IMR-90 (cell line): ENCODE measurements at regions not wholly inside any gene's neighbourhood (a gene's known extent, or its start where the extent isn't known, plus 50 kb on each side); places are given as distances from the start of the nearest gene placed in this dataset.
A peak's percentile ranks its signal among the peaks of the same experiment; 100 is the strongest.

Source experiments
- ATAC-seq: fragments of 200-7000 bp; cut with Tn5 transposase; 2 replicates; pipeline ENCODE4 v1.9.1; 2020; ENCODE audit warnings: low read depth, mild to moderate bottlenecking, moderate library complexity
- BruUV-seq: library from RNA; stranded (reverse); fragments of 400-500 nt; replicated peaks from 2 replicates; lab custom pipeline; 2021; lab: Mats Ljungman, UMichigan
- CTCF ChIA-PET: fragments of 300-600 bp; formaldehyde crosslinking; extraction: SDS; loops from one replicate; lab custom pipeline; 2021; ENCODE audit warnings: antibody characterized with exemption; lab: Yijun Ruan, JAX
- POLR2A ChIA-PET: fragments of 300-600 bp; sonication (Branson Sonifier 250); formaldehyde crosslinking; loops from one replicate; lab custom pipeline; 2022; ENCODE audit warnings: antibody characterized with exemption; ENCODE audit not compliant: unreplicated experiment; lab: Charles Lee
- DNase-seq: peaks from one replicate; pipeline ENCODE4 v3.0.0; 2013
- H2AFZ ChIP-seq: replicated peaks from 2 replicates; pipeline ENCODE3; 2013; ENCODE audit warnings: low read length, mild to moderate bottlenecking; ENCODE audit not compliant: poor library complexity
- H2AK5ac ChIP-seq: 2 replicates; pipeline ENCODE4 v1.6.1; 2013; ENCODE audit warnings: low read depth, low read length, inconsistent platforms
- H2AK9ac ChIP-seq: replicated peaks from 2 replicates; pipeline ENCODE3; 2013; ENCODE audit warnings: mild to moderate bottlenecking, low read depth, low read length, moderate library complexity; ENCODE audit not compliant: poor library complexity
- H2BK120ac ChIP-seq: 2 replicates; pipeline ENCODE4 v1.6.1; 2013; ENCODE audit warnings: low read depth, low read length, inconsistent platforms
- H2BK15ac ChIP-seq: 3 replicates; pipeline ENCODE4 v1.6.1; 2013; ENCODE audit warnings: low read depth, low read length, inconsistent platforms
- H2BK20ac ChIP-seq: 2 replicates; pipeline ENCODE4 v1.6.1; 2013; ENCODE audit warnings: low read depth, mild to moderate bottlenecking, inconsistent platforms, low read length, moderate library complexity
- H2BK5ac ChIP-seq: 2 replicates; pipeline ENCODE4 v1.6.1; 2013; ENCODE audit warnings: mild to moderate bottlenecking, low read depth, low read length, inconsistent platforms; ENCODE audit not compliant: poor library complexity, severe bottlenecking
- H3K14ac ChIP-seq: replicated peaks from 2 replicates; pipeline ENCODE4 v1.6.1; 2013; ENCODE audit warnings: low read depth, low read length, inconsistent platforms
- H3K18ac ChIP-seq: 2 replicates; pipeline ENCODE4 v1.6.1; 2013; ENCODE audit warnings: low read depth, low read length, control low read depth
- H3K23ac ChIP-seq: 2 replicates; pipeline ENCODE4 v1.6.1; 2013; ENCODE audit warnings: low read depth, low read length, inconsistent platforms
- H3K27ac ChIP-seq: 2 replicates; pipeline ENCODE4 v1.5.1; 2013; ENCODE audit warnings: mild to moderate bottlenecking, control low read depth, low read length; ENCODE audit not compliant: insufficient read depth
- H3K27me3 ChIP-seq: 2 replicates; pipeline ENCODE4 v1.6.1; 2013; ENCODE audit warnings: low read length; ENCODE audit not compliant: control insufficient read depth, insufficient read depth
- H3K36me3 ChIP-seq: 2 replicates; pipeline ENCODE4 v1.6.1; 2013; ENCODE audit warnings: low read length, mixed read lengths; ENCODE audit not compliant: control insufficient read depth, insufficient read depth
- H3K4ac ChIP-seq: 2 replicates; pipeline ENCODE4 v1.6.1; 2013; ENCODE audit warnings: low read depth, low read length, inconsistent platforms
- H3K4me1 ChIP-seq: 2 replicates; pipeline ENCODE4 v1.6.1; 2013; ENCODE audit warnings: low read length, mixed read lengths; ENCODE audit not compliant: control insufficient read depth, insufficient read depth
- H3K4me2 ChIP-seq: 2 replicates; pipeline ENCODE4 v1.6.1; 2013; ENCODE audit warnings: low read depth, mild to moderate bottlenecking, control low read depth, low read length, moderate library complexity
- H3K4me3 ChIP-seq: 2 replicates; pipeline ENCODE4 v1.5.1; 2013; ENCODE audit warnings: low read depth, mild to moderate bottlenecking, control low read depth, low read length, moderate library complexity; ENCODE audit not compliant: insufficient read depth
- H3K56ac ChIP-seq: 2 replicates; pipeline ENCODE4 v1.6.1; 2013; ENCODE audit warnings: low read length, inconsistent platforms; ENCODE audit not compliant: insufficient read depth; ENCODE audit errors: extremely low read depth
- H3K79me1 ChIP-seq, 2 experiments: 2 replicates each; pipeline ENCODE4 v1.6.1; 2013; ENCODE audit warnings: low read length in 2 of 2, inconsistent platforms in 1 of 2, low read depth in 1 of 2
- H3K9ac ChIP-seq: 2 replicates; pipeline ENCODE4 v1.6.1; 2013; ENCODE audit warnings: low read depth, low read length, control low read depth
- H3K9me1 ChIP-seq: 2 replicates; pipeline ENCODE4 v1.6.1; 2013; ENCODE audit warnings: low read length, inconsistent platforms; ENCODE audit not compliant: insufficient read depth
- H3K9me3 ChIP-seq: 2 replicates; pipeline ENCODE4 v1.6.1; 2013; ENCODE audit warnings: low read length; ENCODE audit not compliant: control insufficient read depth, insufficient read depth
- H4K20me1 ChIP-seq: 2 replicates; pipeline ENCODE4 v1.6.1; 2013; ENCODE audit warnings: low read length, inconsistent platforms; ENCODE audit not compliant: insufficient read depth
- H4K5ac ChIP-seq: 2 replicates; pipeline ENCODE4 v1.6.1; 2013; ENCODE audit warnings: mild to moderate bottlenecking, low read depth, low read length, control low read depth
- H4K8ac ChIP-seq, 2 experiments: 2 replicates each; pipeline ENCODE4 v1.6.1; 2013; ENCODE audit warnings: low read depth in 2 of 2, low read length in 2 of 2, control low read depth in 1 of 2, inconsistent platforms in 1 of 2
- H4K91ac ChIP-seq: 2 replicates; pipeline ENCODE4 v1.6.1; 2013; ENCODE audit warnings: low read depth, low read length, inconsistent platforms; ENCODE audit not compliant: insufficient read depth
- CHD1 ChIP-seq: IDR thresholded peaks from 2 replicates; pipeline ENCODE4 v1.6.1; 2012; ENCODE audit warnings: low read depth, low read length, improper control_type of control experiment
- CTCF ChIP-seq: conservative IDR thresholded peaks from 2 replicates; pipeline ENCODE4 v1.5.1; 2012; ENCODE audit warnings: mild to moderate bottlenecking, low read depth, low read length, improper control_type of control experiment
- FOS ChIP-seq: fragments of 150-350 bp; IDR thresholded peaks from 2 replicates; pipeline ENCODE4 v1.6.1; 2016; ENCODE audit warnings: low read depth, low read length
- MXI1 ChIP-seq: IDR thresholded peaks from 2 replicates; pipeline ENCODE4 v1.6.1; 2012; ENCODE audit warnings: low read depth, mild to moderate bottlenecking, low read length, moderate library complexity, borderline replicate concordance
- NFE2L2 ChIP-seq: fragments of 150-350 bp; IDR thresholded peaks from 2 replicates; pipeline ENCODE4 v1.6.1; 2016; ENCODE audit warnings: low read depth, mild to moderate bottlenecking, low read length
- POLR2A ChIP-seq: IDR thresholded peaks from 2 replicates; pipeline ENCODE4 v1.6.1; 2012; ENCODE audit warnings: mild to moderate bottlenecking, low read depth, low read length
- RAD21 ChIP-seq: IDR thresholded peaks from 2 replicates; pipeline ENCODE4 v1.6.1; 2012; ENCODE audit warnings: low read length, improper control_type of control experiment
- RCOR1 ChIP-seq: IDR thresholded peaks from 2 replicates; pipeline ENCODE4 v1.6.1; 2012; ENCODE audit warnings: mild to moderate bottlenecking, low read length, improper control_type of control experiment; ENCODE audit not compliant: insufficient replicate concordance
- SMC3 ChIP-seq: fragments of 150-350 bp; IDR thresholded peaks from 2 replicates; pipeline ENCODE4 v1.6.1; 2016; ENCODE audit warnings: low read depth, mild to moderate bottlenecking, antibody characterized with exemption, low read length, moderate library complexity
- USF2 ChIP-seq: fragments of 150-350 bp; IDR thresholded peaks from 2 replicates; pipeline ENCODE4 v1.6.1; 2017; ENCODE audit warnings: mild to moderate bottlenecking, antibody characterized with exemption, low read length, low read depth
- WGBS, 2 experiments: methylation state at CpG; one replicate each; pipeline versions ENCODE4 v1.1.5 to v1.1.7; 2013; ENCODE audit warnings: missing lambda C conversion rate in 2 of 2; ENCODE audit not compliant: insufficient read length in 1 of 2; ENCODE audit errors: extremely low coverage in 2 of 2; 5-methylcytosine and 5-hydroxymethylcytosine counted together
- dilution Hi-C: fragments of 300-500 bp; cut with HindIII; formaldehyde crosslinking; loops from one replicate; pipeline ENCODE4 v1.14.3; 2018; ENCODE audit warnings: low sequenced_read_pairs; ENCODE audit not compliant: unreplicated experiment
- in situ Hi-C: fragments of 300-500 bp; cut with MboI; formaldehyde crosslinking; loops from 3 replicates; pipeline ENCODE4 v1.14.3; 2019; ENCODE audit warnings: low sequenced_read_pairs, inconsistent platforms, mixed read lengths
- intact Hi-C: fragments of 100-400 bp; cut with micrococcal nuclease; formaldehyde crosslinking; loops from 2 replicates; pipeline ENCODE4 v1.10.0; 2022
- TF ChIP-seq, protein P1 (sequence below): fragments of 150-350 bp; IDR thresholded peaks from 2 replicates; pipeline ENCODE4 v1.6.1; 2016; ENCODE audit warnings: low read depth, mild to moderate bottlenecking, low read length, moderate library complexity, borderline replicate concordance

GRCh38 chr4:126897038-126897437 lies 735.7 kb upstream of the INTU start:
- Histone ChIP-seq H2AFZ (no peak overlapping the region), H3K27ac (no peak overlapping the region), H4K5ac (no peak overlapping the region; the same call in 1 of the 2 replicates), H3K56ac (no peak overlapping the region), H2BK120ac (peak overlapping the region; percentile 92), H2AK9ac (no peak overlapping the region), H3K4me3 (no peak overlapping the region), H4K8ac (no peak overlapping the region), H4K91ac (peak overlapping the region; percentile 38), H3K18ac (no peak overlapping the region), H3K79me1 (no peaks in the 10 kb centered on the region), H2BK5ac (no peak overlapping the region), H3K9me3 (no peaks in the 10 kb centered on the region), H4K20me1 (no peaks in the 10 kb centered on the region), H2AK5ac (peak overlapping the region; percentile 75), H3K9ac (no peak overlapping the region), H3K4me1 (peaks cover 16% of the 10 kb centered on the region), H3K27me3 (no peaks in the 10 kb centered on the region), H3K23ac (no peak overlapping the region), H3K14ac (no peak overlapping the region), H3K4me2 (no peak overlapping the region), H3K4ac (peak overlapping the region; percentile 60; the same call in 1 of the 2 replicates), H2BK20ac (peak overlapping the region; percentile 8; the same call in 1 of the 2 replicates), H3K36me3 (no peaks in the 10 kb centered on the region), H2BK15ac (peak overlapping the region; percentile 46; the same call in 1 of the 3 replicates), H3K9me1 (no peaks in the 10 kb centered on the region; the same call in 1 of the 2 replicates)
- POLR2A ChIA-PET: no interaction called here
- intact Hi-C loops (loop anchor here (10.0 kb wide), 1 partner anchor 508 kb away; no protein-coding TSS in a partner anchor), dilution Hi-C loops (no loop called here), in situ Hi-C loops (no loop called here)
- ATAC-seq (no peak), DNase-seq (no peak)
- BruUV-seq: no TSS peak
- TF ChIP-seq FOS (no peak), RCOR1 (no peak), USF2 (no peak), MXI1 (no peak), POLR2A (no peak), NFE2L2 (no peak), SMC3 (no peak), CTCF (no peak), RAD21 (no peak), CHD1 (no peak)
- TF ChIP-seq, protein P1, sequence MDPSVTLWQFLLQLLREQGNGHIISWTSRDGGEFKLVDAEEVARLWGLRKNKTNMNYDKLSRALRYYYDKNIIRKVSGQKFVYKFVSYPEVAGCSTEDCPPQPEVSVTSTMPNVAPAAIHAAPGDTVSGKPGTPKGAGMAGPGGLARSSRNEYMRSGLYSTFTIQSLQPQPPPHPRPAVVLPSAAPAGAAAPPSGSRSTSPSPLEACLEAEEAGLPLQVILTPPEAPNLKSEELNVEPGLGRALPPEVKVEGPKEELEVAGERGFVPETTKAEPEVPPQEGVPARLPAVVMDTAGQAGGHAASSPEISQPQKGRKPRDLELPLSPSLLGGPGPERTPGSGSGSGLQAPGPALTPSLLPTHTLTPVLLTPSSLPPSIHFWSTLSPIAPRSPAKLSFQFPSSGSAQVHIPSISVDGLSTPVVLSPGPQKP: no peak
- CTCF ChIA-PET: no interaction called here
- 100% methylated on average over 1 of the region's 3 CpGs; no CpG with 5 or more reads in 1 of the 2 experiments for WGBS, 2 experiments
